H1 (cell line): ENCODE measurements at regions not wholly inside any gene's neighbourhood (a gene's known extent, or its start where the extent isn't known, plus 50 kb on each side); places are given as distances from the start of the nearest gene placed in this dataset.

ENCODE experiments used
- CTCF ChIA-PET: fragments of 300-600 bp; sonication (Branson Sonifier 250); formaldehyde crosslinking; loops from one replicate; lab custom pipeline; 2021; ENCODE audit not compliant: partially characterized antibody; lab: Charles Lee
- POLR2A ChIA-PET: fragments of 300-600 bp; sonication (Branson Sonifier 250); formaldehyde crosslinking; loops from one replicate; lab custom pipeline; 2021; ENCODE audit warnings: inconsistent platforms; ENCODE audit not compliant: partially characterized antibody; lab: Charles Lee
- DNase-seq, 2 experiments: peaks; one replicate each; pipeline versions ENCODE4 v3.0.0 to v3.0.0-alpha.2; 2010 to 2022; ENCODE audit warnings: low spot score in 2 of 2, low read depth in 1 of 2, mixed read lengths in 1 of 2
- FAIRE-seq: peaks from 2 replicates; lab custom pipeline; 2011; peaks lifted over from hg19 to GRCh38; lab: Jason Lieb, UNC
- H2AFZ ChIP-seq: 2 replicates; pipeline ENCODE4 v1.8.1; 2012; ENCODE audit warnings: low read length, inconsistent platforms
- H2AK5ac ChIP-seq: 2 replicates; pipeline ENCODE4 v1.6.1; 2013; ENCODE audit warnings: low read depth, low read length
- H2BK120ac ChIP-seq: replicated peaks from 2 replicates; pipeline ENCODE3; 2013; ENCODE audit warnings: low read depth, low read length, inconsistent platforms
- H2BK12ac ChIP-seq: 2 replicates; pipeline ENCODE4 v1.6.1; 2013; ENCODE audit warnings: low read depth, low read length
- H2BK15ac ChIP-seq: 2 replicates; pipeline ENCODE4 v1.6.1; 2013; ENCODE audit warnings: low read length
- H2BK20ac ChIP-seq: 2 replicates; pipeline ENCODE4 v1.6.1; 2013; ENCODE audit warnings: low read length
- H2BK5ac ChIP-seq: 2 replicates; pipeline ENCODE4 v1.6.1; 2013; ENCODE audit warnings: low read depth, low read length
- H3K14ac ChIP-seq: 2 replicates; pipeline ENCODE4 v1.6.1; 2013; ENCODE audit warnings: inconsistent platforms; ENCODE audit not compliant: insufficient read length
- H3K18ac ChIP-seq: 2 replicates; pipeline ENCODE4 v1.6.1; 2013; ENCODE audit warnings: low read length; ENCODE audit errors: extremely low read depth
- H3K23ac ChIP-seq: 2 replicates; pipeline ENCODE4 v1.6.1; 2013; ENCODE audit warnings: inconsistent platforms; ENCODE audit not compliant: insufficient read length
- H3K23me2 ChIP-seq: 2 replicates; pipeline ENCODE4 v1.6.1; 2013; ENCODE audit warnings: low read depth, low read length
- H3K27ac ChIP-seq: 2 replicates; pipeline ENCODE4 v1.6.1; 2011; ENCODE audit warnings: low read depth, low read length, inconsistent platforms
- H3K27me3 ChIP-seq, 4 experiments: replicated peaks in 1 of 4; 1 replicate in 1 of 4; 2 replicates in 3 of 4; pipeline versions ENCODE4 v1.6.1 to v1.8.1; 2011 to 2013; ENCODE audit warnings: low read length in 3 of 4, mild to moderate bottlenecking in 3 of 4, inconsistent platforms in 2 of 4, mixed read lengths in 2 of 4, moderate library complexity in 1 of 4; ENCODE audit not compliant: control insufficient read depth in 3 of 4, insufficient read depth in 3 of 4; ENCODE audit errors: extremely low read depth in 1 of 4
- H3K36me3 ChIP-seq, 4 experiments: 2 replicates each; pipeline versions ENCODE4 v1.6.1 to v1.8.1; 2011 to 2013; ENCODE audit warnings: mild to moderate bottlenecking in 4 of 4, low read length in 3 of 4, moderate library complexity in 2 of 4, control low read depth in 1 of 4, inconsistent platforms in 1 of 4; ENCODE audit not compliant: insufficient read depth in 4 of 4, control insufficient read depth in 2 of 4
- H3K4ac ChIP-seq: replicated peaks from 2 replicates; pipeline ENCODE3; 2013; ENCODE audit warnings: low read length, low read depth, mixed read lengths, inconsistent platforms; ENCODE audit not compliant: insufficient read length
- H3K4me1 ChIP-seq, 4 experiments: replicated peaks in 1 of 4; 1 replicate in 1 of 4; 2 replicates in 3 of 4; pipeline versions ENCODE4 v1.6.1 to v1.8.1; 2011 to 2013; ENCODE audit warnings: low read length in 3 of 4, inconsistent platforms in 2 of 4, mixed read lengths in 1 of 4; ENCODE audit not compliant: insufficient read depth in 4 of 4, control insufficient read depth in 3 of 4
- H3K4me2 ChIP-seq, 2 experiments: 2 replicates each; pipeline versions ENCODE4 v1.6.1 to v1.8.1; 2011 to 2013; ENCODE audit warnings: low read depth in 2 of 2, low read length in 2 of 2, control low read depth in 1 of 2, inconsistent platforms in 1 of 2, mild to moderate bottlenecking in 1 of 2; ENCODE audit not compliant: insufficient read depth in 1 of 2
- H3K4me3 ChIP-seq, 4 experiments: fragments of 200-600, 300-600 bp in 1 of 4; sonication (generic), shearing (Covaris generic), sonication (Bioruptor Twin) in 1 of 4; 2 replicates each; pipeline versions ENCODE4 v1.5.1 to v1.8.1; 2011 to 2016; ENCODE audit warnings: low read length in 4 of 4, low read depth in 3 of 4, control low read depth in 2 of 4, inconsistent platforms in 2 of 4, mild to moderate bottlenecking in 2 of 4, mixed read lengths in 1 of 4, moderate library complexity in 1 of 4; ENCODE audit not compliant: insufficient read depth in 2 of 4; ENCODE audit errors: extremely low read depth in 1 of 4
- H3K56ac ChIP-seq: replicated peaks from 2 replicates; pipeline ENCODE3; 2013; ENCODE audit warnings: low read depth, mild to moderate bottlenecking, mixed read lengths, low read length, inconsistent platforms; ENCODE audit not compliant: insufficient read length
- H3K79me1 ChIP-seq: 2 replicates; pipeline ENCODE4 v1.6.1; 2013; ENCODE audit warnings: low read depth, low read length, control low read depth
- H3K79me2 ChIP-seq, 2 experiments: 2 replicates each; pipeline versions ENCODE4 v1.6.1 to v1.8.1; 2012 to 2013; ENCODE audit warnings: low read length in 2 of 2, mild to moderate bottlenecking in 2 of 2, inconsistent platforms in 1 of 2; ENCODE audit not compliant: insufficient read depth in 2 of 2, control insufficient read depth in 1 of 2
- H3K9ac ChIP-seq, 4 experiments: replicated peaks in 1 of 4; 1 replicate in 1 of 4; 2 replicates in 3 of 4; pipeline versions ENCODE4 v1.6.1 to v1.8.1; 2011 to 2013; ENCODE audit warnings: low read depth in 3 of 4, low read length in 3 of 4, control low read depth in 2 of 4, mild to moderate bottlenecking in 2 of 4, moderate library complexity in 2 of 4, inconsistent platforms in 1 of 4; ENCODE audit errors: extremely low read depth in 1 of 4
- H3K9me3 ChIP-seq, 2 experiments: 2 replicates each; pipeline versions ENCODE4 v1.6.1 to v1.8.1; 2012 to 2013; ENCODE audit warnings: mild to moderate bottlenecking in 2 of 2, moderate library complexity in 2 of 2, control low read depth in 1 of 2, inconsistent platforms in 1 of 2, low read depth in 1 of 2, low read length in 1 of 2, mixed read lengths in 1 of 2; ENCODE audit not compliant: insufficient read depth in 2 of 2
- H4K20me1 ChIP-seq, 2 experiments: replicated peaks in 1 of 2; 2 replicates each; pipeline versions ENCODE3 to v1.8.1; 2011 to 2013; ENCODE audit warnings: inconsistent platforms in 2 of 2, low read length in 2 of 2, mild to moderate bottlenecking in 1 of 2; ENCODE audit not compliant: insufficient read depth in 2 of 2, control insufficient read depth in 1 of 2
- H4K5ac ChIP-seq: 2 replicates; pipeline ENCODE4 v1.6.1; 2013; ENCODE audit warnings: low read length, low read depth, mixed read lengths, inconsistent platforms; ENCODE audit not compliant: insufficient read length
- H4K8ac ChIP-seq: 2 replicates; pipeline ENCODE4 v1.8.0; 2013; ENCODE audit warnings: mild to moderate bottlenecking, moderate library complexity, low read length, inconsistent platforms; ENCODE audit not compliant: insufficient read depth; ENCODE audit errors: extremely low read depth
- H4K91ac ChIP-seq: replicated peaks from 2 replicates; pipeline ENCODE3; 2013; ENCODE audit warnings: low read length, mixed read lengths, inconsistent platforms; ENCODE audit not compliant: insufficient read length
- ASH2L ChIP-seq: fragments of 200-600, 300-600 bp; sonication (generic); IDR thresholded peaks from one replicate; pipeline ENCODE4 v1.7.1; 2017; ENCODE audit warnings: low read length
- MAX ChIP-seq: IDR thresholded peaks from 2 replicates; pipeline ENCODE4 v1.6.1; 2012; ENCODE audit warnings: inconsistent platforms
- RFX5 ChIP-seq: IDR thresholded peaks from 2 replicates; pipeline ENCODE4 v1.6.1; 2011; ENCODE audit warnings: low read depth, low read length, improper control_type of control experiment, borderline replicate concordance
- RXRA ChIP-seq: IDR thresholded peaks from 2 replicates; pipeline ENCODE4 v1.6.1; 2011; ENCODE audit warnings: low read depth, mild to moderate bottlenecking, low read length, moderate library complexity; ENCODE audit not compliant: insufficient read depth
- TAF1 ChIP-seq: IDR thresholded peaks from 2 replicates; pipeline ENCODE4 v1.6.1; 2011; ENCODE audit warnings: mild to moderate bottlenecking, low read depth, low read length
- YY1 ChIP-seq: IDR thresholded peaks from 2 replicates; pipeline ENCODE4 v1.6.1; 2011; ENCODE audit warnings: low read depth, mild to moderate bottlenecking, low read length
- WGBS, 2 experiments: shearing (Covaris generic) in 1 of 2; methylation state at CpG; one replicate each; pipeline versions ENCODE4 v1.1.6 to v1.1.7; 2013 to 2015; ENCODE audit warnings: low lambda C conversion rate in 2 of 2, mixed read lengths in 2 of 2, inconsistent platforms in 1 of 2, low coverage in 1 of 2, missing lambda C conversion rate in 1 of 2; ENCODE audit not compliant: insufficient replicate concordance in 2 of 2, insufficient coverage in 1 of 2, insufficient read length in 1 of 2; ENCODE audit errors: extremely low coverage in 1 of 2, missing lambda C conversion rate in 1 of 2; 5-methylcytosine and 5-hydroxymethylcytosine counted together

GRCh38 chr1:68917456-68917855, 420.6 kb upstream of the DEPDC1 start:
- Histone ChIP-seq H3K4ac (no peak overlapping the region), H3K56ac (no peak overlapping the region), H3K4me2 (no peak overlapping the region), H3K4me3 (no peak overlapping the region), H3K4me1 (no peaks in the 10 kb centered on the region), H3K79me1 (no peaks in the 10 kb centered on the region), H2BK20ac (no peak overlapping the region), H3K36me3 (no peaks in the 10 kb centered on the region), H3K9me3 (no peaks in the 10 kb centered on the region), H4K8ac (no peak overlapping the region), H3K9ac (no peak overlapping the region), H3K14ac (no peak overlapping the region), H2BK15ac (no peak overlapping the region), H2BK5ac (no peak overlapping the region), H3K27me3 (no peaks in the 10 kb centered on the region), H4K20me1 (no peaks in the 10 kb centered on the region), H2AFZ (no peak overlapping the region), H4K91ac (no peak overlapping the region), H3K79me2 (no peaks in the 10 kb centered on the region), H2BK120ac (no peak overlapping the region), H3K23ac (no peak overlapping the region), H4K5ac (no peak overlapping the region), H3K27ac (no peak overlapping the region), H2AK5ac (no peak overlapping the region), H3K23me2 (no peaks in the 10 kb centered on the region), H2BK12ac (no peak overlapping the region), H3K18ac (no peak overlapping the region)
- FAIRE-seq (no peak), DNase-seq (no peak)
- 70% methylated on average over 5 of the region's 5 CpGs; no CpG with 5 or more reads in 1 of the 2 experiments for WGBS, 2 experiments
- ChIA-PET POLR2A (no interaction called here), CTCF (interaction anchor here (0.6 kb wide), 1 partner anchor 24 kb away, joined by 6 read pairs; no protein-coding TSS in a partner anchor)
- TF ChIP-seq MAX (no peak), ASH2L (no peak), RFX5 (no peak), YY1 (no peak), TAF1 (no peak), RXRA (no peak)
